Stimulated activated CD8-positive, alpha-beta memory T cell treated with anti-CD3 and anti-CD28 coated beads, Interleukin-12 subunit alpha, Interleukin-12 subunit beta, amount 100 ng/mL, for 1 hour (primary cell): ENCODE measurements at regions not wholly inside any gene's neighbourhood (a gene's known extent, or its start where the extent isn't known, plus 50 kb on each side); places are given as distances from the start of the nearest gene placed in this dataset.
"Not testable (repeated sequence)": the region's sequence is repeated elsewhere in the genome, so short reads cannot be mapped to it uniquely, and the experiment has no call there.

Experiments used
- DNase-seq: peaks from one replicate; pipeline ENCODE4 v3.0.0-alpha.2; 2020; ENCODE audit warnings: low read depth

- DNase-seq: no peak
Measured at GRCh38 chr21:38614558-38614957, 116.3 kb upstream of the ERG start.

- DNase-seq: no peak
Measured at GRCh38 chr21:38619480-38619879, 121.2 kb upstream of the ERG start.

GRCh38 chr21:38619992-38620479, 121.8 kb upstream of the ERG start:
- DNase-seq: no peak

GRCh38 chr21:38621132-38621531, 122.9 kb upstream of the ERG start:
- no peak for DNase-seq

- DNase-seq: no peak
Measured at GRCh38 chr21:38622081-38622826, 124.0 kb upstream of the ERG start.

GRCh38 chr21:38622827-38623209, 124.5 kb upstream of the ERG start:
- DNase-seq: no peak

- DNase-seq: no peak
Measured at GRCh38 chr21:38623552-38623951, 125.3 kb upstream of the ERG start.

- DNase-seq: no peak
Measured at GRCh38 chr21:38625000-38625399, 126.7 kb upstream of the ERG start.

GRCh38 chr21:38626306-38626705, 128.0 kb upstream of the ERG start:
- no peak for DNase-seq

GRCh38 chr21:38628349-38628748, 130.1 kb upstream of the ERG start:
- no peak for DNase-seq

GRCh38 chr21:38631206-38631605, 132.9 kb upstream of the ERG start:
- no peak for DNase-seq

- no peak for DNase-seq
Measured at GRCh38 chr21:38631676-38632075, 133.4 kb upstream of the ERG start.

- no peak for DNase-seq
Measured at GRCh38 chr21:38637161-38637560, 138.9 kb upstream of the ERG start.

GRCh38 chr21:38639571-38640354, 141.5 kb upstream of the ERG start:
- DNase-seq: no peak

- not testable (repeated sequence) for DNase-seq
Measured at GRCh38 chr21:38640355-38640742, 142.1 kb upstream of the ERG start.

- no peak for DNase-seq
Measured at GRCh38 chr21:38643404-38644023, 145.2 kb upstream of the ERG start.

- no peak for DNase-seq
Measured at GRCh38 chr21:38645282-38645681, 147.0 kb upstream of the ERG start.

- DNase-seq: no peak
Measured at GRCh38 chr21:38646213-38646837, 148.0 kb upstream of the ERG start.

GRCh38 chr21:38649120-38649519, 150.8 kb upstream of the ERG start:
- no peak for DNase-seq

- no peak for DNase-seq
Measured at GRCh38 chr21:38651570-38651969, 153.3 kb upstream of the ERG start.

- no peak for DNase-seq
Measured at GRCh38 chr21:38652396-38652795, 153.3 kb upstream of the ETS2 start.

GRCh38 chr21:38654580-38654979, 151.1 kb upstream of the ETS2 start:
- DNase-seq: no peak

- DNase-seq: no peak
Measured at GRCh38 chr21:38658511-38658910, 147.2 kb upstream of the ETS2 start.
